GM18498 (cell line): ENCODE measurements at regions not wholly inside any gene's neighbourhood (a gene's known extent, or its start where the extent isn't known, plus 50 kb on each side); places are given as distances from the start of the nearest gene placed in this dataset.
"Not testable (repeated sequence)": the region's sequence is repeated elsewhere in the genome, so short reads cannot be mapped to it uniquely, and the experiment has no call there.

ENCODE experiments used
- ATAC-seq: cut with Tn5 transposase; IDR thresholded peaks from one replicate; pipeline ENCODE4 v1.9.1; 2021; ENCODE audit warnings: mild to moderate bottlenecking, moderate library complexity; ENCODE audit not compliant: unreplicated experiment

- ATAC-seq, result no peak
Observed at GRCh38 chr17:72565006-72565405, 444.2 kb downstream of the SOX9 start.

GRCh38 chr17:72565758-72566157 lies 444.9 kb downstream of the SOX9 start:
- ATAC-seq, result no peak

GRCh38 chr17:72566671-72567484 lies 446.1 kb downstream of the SOX9 start:
- no peak for ATAC-seq

GRCh38 chr17:72567774-72568173 lies 447.0 kb downstream of the SOX9 start:
- ATAC-seq, result no peak

GRCh38 chr17:72569148-72569946 lies 448.5 kb downstream of the SOX9 start:
- ATAC-seq, result no peak

- no peak for ATAC-seq
Observed at GRCh38 chr17:72571813-72572396, 451.1 kb downstream of the SOX9 start.

- ATAC-seq, result no peak
Observed at GRCh38 chr17:72572604-72573491, 452.0 kb downstream of the SOX9 start.

GRCh38 chr17:72573492-72573801 lies 452.6 kb downstream of the SOX9 start:
- not testable (repeated sequence) for ATAC-seq

- ATAC-seq, result no peak
Observed at GRCh38 chr17:72574675-72575510, 454.1 kb downstream of the SOX9 start.

- ATAC-seq, result no peak
Observed at GRCh38 chr17:72575542-72576233, 454.9 kb downstream of the SOX9 start.

- no peak for ATAC-seq
Observed at GRCh38 chr17:72576289-72576759, 455.5 kb downstream of the SOX9 start.

- ATAC-seq, result no peak
Observed at GRCh38 chr17:72578817-72579470, 458.1 kb downstream of the SOX9 start.

GRCh38 chr17:72579990-72580320 lies 459.1 kb downstream of the SOX9 start:
- ATAC-seq, result no peak

GRCh38 chr17:72580321-72581127 lies 459.7 kb downstream of the SOX9 start:
- ATAC-seq, result no peak

GRCh38 chr17:72587156-72587555 lies 466.3 kb downstream of the SOX9 start:
- no peak for ATAC-seq

- ATAC-seq, result no peak
Observed at GRCh38 chr17:72587773-72588511, 467.1 kb downstream of the SOX9 start.

- no peak for ATAC-seq
Observed at GRCh38 chr17:72588561-72588960, 467.7 kb downstream of the SOX9 start.
